ENCODE measurements at regions not wholly inside any gene's neighbourhood (a gene's known extent, or its start where the extent isn't known, plus 50 kb on each side); places are given as distances from the start of the nearest gene placed in this dataset.
"Not testable (repeated sequence)": the region's sequence is repeated elsewhere in the genome, so short reads cannot be mapped to it uniquely, and the experiment has no call there.

- TF ChIP-seq, protein P1, sequence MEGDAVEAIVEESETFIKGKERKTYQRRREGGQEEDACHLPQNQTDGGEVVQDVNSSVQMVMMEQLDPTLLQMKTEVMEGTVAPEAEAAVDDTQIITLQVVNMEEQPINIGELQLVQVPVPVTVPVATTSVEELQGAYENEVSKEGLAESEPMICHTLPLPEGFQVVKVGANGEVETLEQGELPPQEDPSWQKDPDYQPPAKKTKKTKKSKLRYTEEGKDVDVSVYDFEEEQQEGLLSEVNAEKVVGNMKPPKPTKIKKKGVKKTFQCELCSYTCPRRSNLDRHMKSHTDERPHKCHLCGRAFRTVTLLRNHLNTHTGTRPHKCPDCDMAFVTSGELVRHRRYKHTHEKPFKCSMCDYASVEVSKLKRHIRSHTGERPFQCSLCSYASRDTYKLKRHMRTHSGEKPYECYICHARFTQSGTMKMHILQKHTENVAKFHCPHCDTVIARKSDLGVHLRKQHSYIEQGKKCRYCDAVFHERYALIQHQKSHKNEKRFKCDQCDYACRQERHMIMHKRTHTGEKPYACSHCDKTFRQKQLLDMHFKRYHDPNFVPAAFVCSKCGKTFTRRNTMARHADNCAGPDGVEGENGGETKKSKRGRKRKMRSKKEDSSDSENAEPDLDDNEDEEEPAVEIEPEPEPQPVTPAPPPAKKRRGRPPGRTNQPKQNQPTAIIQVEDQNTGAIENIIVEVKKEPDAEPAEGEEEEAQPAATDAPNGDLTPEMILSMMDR (conservative IDR thresholded peaks at IDR 0.05 in 1 of 2, IDR thresholded peaks at IDR 0.05 in 1 of 2; ENCODE audit: low read depth in 1 of 2, low read length in 2 of 2): not testable (repeated sequence)
- TF ChIP-seq EZH2 (IDR thresholded peaks at IDR 0.05; ENCODE audit: low read length, missing control alignments): not testable (repeated sequence)
Observed at GRCh38 chr12:43192442-43192841, 359.6 kb downstream of the ADAMTS20 start.

Measured in fibroblast of lung (primary cell).